Activated T-cell treated with anti-CD3 and anti-CD28 coated beads, Interleukin-2, amount 50 U/mL, for 72 hours (primary cell): ENCODE measurements at regions not wholly inside any gene's neighbourhood (a gene's known extent, or its start where the extent isn't known, plus 50 kb on each side); places are given as distances from the start of the nearest gene placed in this dataset.

Experiments
- ATAC-seq, 2 donors: fragments of 150-1000 bp; cut with Tn5 transposase; replicated peaks in 1 of 2; 2 replicates each; pipeline ENCODE4 v1.10.0; 2021; ENCODE audit warnings: moderate library complexity in 2 of 2, mild to moderate bottlenecking in 1 of 2
- DNase-seq, 2 donors: peaks; one replicate each; pipeline ENCODE4 v3.0.0; 2021 to 2022; ENCODE audit warnings: mixed read lengths in 1 of 2
- H3K27ac Mint-ChIP-seq: one replicate; pipeline ENCODE4 v1.8.0; 2022; ENCODE audit warnings: mild to moderate bottlenecking, moderate library complexity, mixed read lengths
- H3K27me3 Mint-ChIP-seq: one replicate; pipeline ENCODE4 v1.8.0; 2022; ENCODE audit warnings: low read depth, mixed read lengths
- H3K36me3 Mint-ChIP-seq, 2 donors: one replicate each; pipeline ENCODE4 v1.8.0; 2022; ENCODE audit warnings: mixed read lengths in 2 of 2, mild to moderate bottlenecking in 1 of 2; ENCODE audit not compliant: insufficient read depth in 2 of 2
- H3K4me1 Mint-ChIP-seq: one replicate; pipeline ENCODE4 v1.8.0; 2022; ENCODE audit warnings: low read depth, mixed read lengths
- H3K4me3 Mint-ChIP-seq, 2 donors: one replicate each; pipeline ENCODE4 v1.8.0; 2022; ENCODE audit warnings: mild to moderate bottlenecking in 2 of 2, mixed read lengths in 2 of 2, moderate library complexity in 2 of 2
- H3K9me3 Mint-ChIP-seq, 2 donors: one replicate each; pipeline ENCODE4 v1.8.0; 2022; ENCODE audit warnings: mixed read lengths in 2 of 2

- H3K4me3 Mint-ChIP-seq = no peak overlapping the region
- H3K27ac Mint-ChIP-seq = no peak overlapping the region
- peaks cover 27% of the 10 kb centered on the region for H3K4me1 Mint-ChIP-seq
- H3K36me3 Mint-ChIP-seq = no peaks in the 10 kb centered on the region
- DNase-seq = no peak
- no peak for ATAC-seq
- no peaks in the 10 kb centered on the region for H3K27me3 Mint-ChIP-seq
- H3K9me3 Mint-ChIP-seq = no peaks in the 10 kb centered on the region
These were observed 49.9 kb upstream of the KLF13 start for GRCh38 chr15:31276596-31277298.
